Liver (tissue), 8 donors: ENCODE measurements at regions not wholly inside any gene's neighbourhood (a gene's known extent, or its start where the extent isn't known, plus 50 kb on each side); places are given as distances from the start of the nearest gene placed in this dataset.

Experiments used
- DNase-seq: peaks from one replicate; pipeline ENCODE4 v3.0.0-alpha.2; 2017; ENCODE audit warnings: low spot score
- H3K27ac ChIP-seq, 2 donors: one replicate each; pipeline ENCODE4 v1.7.0; 2013; ENCODE audit warnings: inconsistent platforms in 2 of 2, low read length in 2 of 2, control low read depth in 1 of 2, low read depth in 1 of 2, mild to moderate bottlenecking in 1 of 2
- H3K27me3 ChIP-seq, 4 donors: one replicate each; pipeline versions ENCODE4 v1.6.1 to v1.7.0; 2013; ENCODE audit warnings: low read length in 3 of 4, inconsistent platforms in 1 of 4, mild to moderate bottlenecking in 1 of 4, moderate library complexity in 1 of 4; ENCODE audit not compliant: control insufficient read depth in 4 of 4, insufficient read depth in 4 of 4
- H3K36me3 ChIP-seq, 4 donors: one replicate each; pipeline versions ENCODE4 v1.6.1 to v1.7.0; 2013; ENCODE audit warnings: low read length in 3 of 4, mild to moderate bottlenecking in 3 of 4, low read depth in 1 of 4, moderate library complexity in 1 of 4; ENCODE audit not compliant: control insufficient read depth in 4 of 4, insufficient read depth in 3 of 4
- H3K4me1 ChIP-seq, 4 donors: one replicate each; pipeline versions ENCODE4 v1.6.1 to v1.7.0; 2013; ENCODE audit warnings: low read length in 3 of 4, mild to moderate bottlenecking in 3 of 4, moderate library complexity in 1 of 4; ENCODE audit not compliant: control insufficient read depth in 4 of 4, insufficient read depth in 4 of 4
- H3K4me3 ChIP-seq, 3 donors: one replicate each; pipeline versions ENCODE4 v1.6.1 to v1.7.0; 2013; ENCODE audit warnings: low read length in 3 of 3, control low read depth in 1 of 3, low read depth in 1 of 3, mild to moderate bottlenecking in 1 of 3
- H3K9ac ChIP-seq, 2 donors: one replicate each; pipeline ENCODE4 v1.7.0; 2013; ENCODE audit warnings: low read length in 2 of 2, mild to moderate bottlenecking in 2 of 2, moderate library complexity in 2 of 2, control low read depth in 1 of 2, low read depth in 1 of 2
- H3K9me3 ChIP-seq, 4 donors: one replicate each; pipeline versions ENCODE4 v1.6.1 to v1.7.0; 2013; ENCODE audit warnings: low read length in 3 of 4; ENCODE audit not compliant: control insufficient read depth in 4 of 4
- FOXA1 ChIP-seq: IDR thresholded peaks from 2 replicates; pipeline ENCODE4 v1.6.1; 2016; ENCODE audit warnings: antibody characterized with exemption
- FOXA2 ChIP-seq: IDR thresholded peaks from 2 replicates; pipeline ENCODE4 v1.6.1; 2016; ENCODE audit warnings: antibody characterized with exemption
- GABPA ChIP-seq, 2 donors: IDR thresholded peaks in 1 of 2; conservative IDR thresholded peaks in 1 of 2; 2 replicates each; pipeline ENCODE4 v1.6.1; 2016; ENCODE audit warnings: antibody characterized with exemption in 2 of 2, mild to moderate bottlenecking in 1 of 2, moderate library complexity in 1 of 2
- HNF4A ChIP-seq, 2 donors: conservative IDR thresholded peaks; 2 replicates each; pipeline ENCODE4 v1.6.1; 2016; ENCODE audit warnings: antibody characterized with exemption in 2 of 2, mild to moderate bottlenecking in 2 of 2
- JUND ChIP-seq, 2 donors: IDR thresholded peaks; 2 replicates each; pipeline ENCODE4 v1.6.1; 2016; ENCODE audit warnings: antibody characterized with exemption in 2 of 2
- MAX ChIP-seq: IDR thresholded peaks from 2 replicates; pipeline ENCODE4 v1.6.1; 2016; ENCODE audit warnings: antibody characterized with exemption
- NR2F2 ChIP-seq: IDR thresholded peaks from 2 replicates; pipeline ENCODE4 v1.6.1; 2016; ENCODE audit warnings: antibody characterized with exemption
- RAD21 ChIP-seq, 2 donors: IDR thresholded peaks; 2 replicates each; pipeline ENCODE4 v1.6.1; 2016; ENCODE audit warnings: antibody characterized with exemption in 2 of 2, mild to moderate bottlenecking in 2 of 2
- REST ChIP-seq: IDR thresholded peaks from 2 replicates; pipeline ENCODE4 v1.6.1; 2016; ENCODE audit warnings: antibody characterized with exemption, mild to moderate bottlenecking
- RXRA ChIP-seq, 2 donors: IDR thresholded peaks; 2 replicates each; pipeline ENCODE4 v1.6.1; 2017 to 2018; ENCODE audit warnings: antibody characterized with exemption in 2 of 2, mild to moderate bottlenecking in 1 of 2
- SP1 ChIP-seq: IDR thresholded peaks from 2 replicates; pipeline ENCODE4 v1.6.1; 2018; ENCODE audit warnings: antibody characterized with exemption, mild to moderate bottlenecking
- TAF1 ChIP-seq: conservative IDR thresholded peaks from 2 replicates; pipeline ENCODE4 v1.6.1; 2016; ENCODE audit warnings: antibody characterized with exemption, mild to moderate bottlenecking
- YY1 ChIP-seq: IDR thresholded peaks from 2 replicates; pipeline ENCODE4 v1.6.1; 2016; ENCODE audit warnings: antibody characterized with exemption, mild to moderate bottlenecking
- ZBTB33 ChIP-seq: IDR thresholded peaks from 2 replicates; pipeline ENCODE4 v1.6.1; 2016; ENCODE audit warnings: antibody characterized with exemption
- WGBS: extraction: QIAGEN DNeasy Blood & Tissue Kit; methylation state at CpG from one replicate; pipeline ENCODE4 v1.1.7; 2013; 5-methylcytosine and 5-hydroxymethylcytosine counted together
- TF ChIP-seq, protein P1 (sequence below): IDR thresholded peaks from 2 replicates; pipeline ENCODE4 v1.6.1; 2016; ENCODE audit warnings: antibody characterized with exemption
- TF ChIP-seq, protein P2 (sequence below): fragments of 150-350 bp; IDR thresholded peaks from 2 replicates; pipeline ENCODE4 v1.5.1; 2017; ENCODE audit warnings: improper control_type of control experiment, low read depth, low read length; ENCODE audit not compliant: missing input control
- donor health status: healthy.
- donor health status: healthy.
- donor health status: healthy.
- donor health status: healthy.
- donor health status: healthy.

- TF ChIP-seq HNF4A (conservative IDR thresholded peaks at IDR 0.05), result no peak
- TF ChIP-seq NR2F2, result no peak
- TF ChIP-seq YY1, result no peak
- no peak for TF ChIP-seq TAF1
- TF ChIP-seq GABPA (IDR thresholded peaks at IDR 0.05 in 1 of 2, conservative IDR thresholded peaks at IDR 0.05 in 1 of 2), result no peak
- no peak for TF ChIP-seq FOXA1
- TF ChIP-seq RAD21 (IDR thresholded peaks at IDR 0.05), result no peak
- TF ChIP-seq SP1, result no peak
- no peak for TF ChIP-seq MAX
- no peak for TF ChIP-seq FOXA2
- TF ChIP-seq ZBTB33, result no peak
- no peak for TF ChIP-seq JUND (IDR thresholded peaks at IDR 0.05)
- no peak for TF ChIP-seq RXRA (IDR thresholded peaks at IDR 0.05)
- TF ChIP-seq, protein P1, sequence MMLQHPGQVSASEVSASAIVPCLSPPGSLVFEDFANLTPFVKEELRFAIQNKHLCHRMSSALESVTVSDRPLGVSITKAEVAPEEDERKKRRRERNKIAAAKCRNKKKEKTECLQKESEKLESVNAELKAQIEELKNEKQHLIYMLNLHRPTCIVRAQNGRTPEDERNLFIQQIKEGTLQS, result no peak
- TF ChIP-seq REST, result no peak
- TF ChIP-seq, protein P2, sequence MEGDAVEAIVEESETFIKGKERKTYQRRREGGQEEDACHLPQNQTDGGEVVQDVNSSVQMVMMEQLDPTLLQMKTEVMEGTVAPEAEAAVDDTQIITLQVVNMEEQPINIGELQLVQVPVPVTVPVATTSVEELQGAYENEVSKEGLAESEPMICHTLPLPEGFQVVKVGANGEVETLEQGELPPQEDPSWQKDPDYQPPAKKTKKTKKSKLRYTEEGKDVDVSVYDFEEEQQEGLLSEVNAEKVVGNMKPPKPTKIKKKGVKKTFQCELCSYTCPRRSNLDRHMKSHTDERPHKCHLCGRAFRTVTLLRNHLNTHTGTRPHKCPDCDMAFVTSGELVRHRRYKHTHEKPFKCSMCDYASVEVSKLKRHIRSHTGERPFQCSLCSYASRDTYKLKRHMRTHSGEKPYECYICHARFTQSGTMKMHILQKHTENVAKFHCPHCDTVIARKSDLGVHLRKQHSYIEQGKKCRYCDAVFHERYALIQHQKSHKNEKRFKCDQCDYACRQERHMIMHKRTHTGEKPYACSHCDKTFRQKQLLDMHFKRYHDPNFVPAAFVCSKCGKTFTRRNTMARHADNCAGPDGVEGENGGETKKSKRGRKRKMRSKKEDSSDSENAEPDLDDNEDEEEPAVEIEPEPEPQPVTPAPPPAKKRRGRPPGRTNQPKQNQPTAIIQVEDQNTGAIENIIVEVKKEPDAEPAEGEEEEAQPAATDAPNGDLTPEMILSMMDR, result no peak
- H3K9ac ChIP-seq, result no peak overlapping the region
- 99% methylated on average over 5 of the region's 5 CpGs for WGBS
- no peaks in the 10 kb centered on the region for H3K4me1 ChIP-seq
- no peaks in the 10 kb centered on the region for H3K36me3 ChIP-seq
- DNase-seq, result no peak
- H3K27me3 ChIP-seq, result no peaks in the 10 kb centered on the region
- no peaks in the 10 kb centered on the region for H3K9me3 ChIP-seq
- H3K27ac ChIP-seq, result no peak overlapping the region
- H3K4me3 ChIP-seq, result no peak overlapping the region
Measured at GRCh38 chr17:59456923-59457615, 108.3 kb upstream of the DHX40 start.

DNA sequence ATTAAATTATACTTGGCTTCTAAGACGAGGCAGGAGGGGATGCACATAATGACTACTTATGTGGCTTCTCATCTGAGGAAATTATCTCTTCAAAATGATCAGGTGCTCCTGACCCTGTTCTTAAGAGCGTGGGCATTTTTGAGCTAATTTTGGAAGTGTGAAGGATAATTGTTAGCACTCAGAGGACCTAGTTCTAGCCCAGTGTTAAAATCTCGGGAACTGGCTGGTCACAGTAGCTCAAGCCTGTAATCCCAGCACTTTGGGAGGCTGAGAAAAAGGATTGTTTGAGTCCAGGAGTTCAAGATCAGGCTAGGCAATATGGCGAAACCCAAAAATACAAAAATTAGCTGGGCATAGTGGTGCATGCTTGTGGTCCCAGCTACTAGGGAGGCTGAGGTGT lies 103.0 kb upstream of the DHX40 start:
- H3K9me3 ChIP-seq, result no peaks in the 10 kb centered on the region
- WGBS, result 93% methylated on average over 4 of the region's 4 CpGs
- no peaks in the 10 kb centered on the region for H3K27me3 ChIP-seq
- no peak overlapping the region for H3K9ac ChIP-seq
- no peak overlapping the region for H3K4me3 ChIP-seq
- no peaks in the 10 kb centered on the region for H3K36me3 ChIP-seq
- peaks cover 4 to 25% (median 13%) of the 10 kb centered on the region in 4 donors for H3K4me1 ChIP-seq
- no peak overlapping the region for H3K27ac ChIP-seq
- no peak for DNase-seq
- TF ChIP-seq REST (no peak), GABPA (IDR thresholded peaks at IDR 0.05 in 1 of 2, conservative IDR thresholded peaks at IDR 0.05 in 1 of 2) (no peak)
- TF ChIP-seq, protein P2, result no peak
